IMR-90 (cell line): ENCODE measurements at regions not wholly inside any gene's neighbourhood (a gene's known extent, or its start where the extent isn't known, plus 50 kb on each side); places are given as distances from the start of the nearest gene placed in this dataset.

Experiments
- ATAC-seq: fragments of 200-7000 bp; cut with Tn5 transposase; 2 replicates; pipeline ENCODE4 v1.9.1; 2020; ENCODE audit warnings: low read depth, mild to moderate bottlenecking, moderate library complexity
- BruUV-seq: library from RNA; stranded (reverse); fragments of 400-500 nt; replicated peaks from 2 replicates; lab custom pipeline; 2021; lab: Mats Ljungman, UMichigan
- CTCF ChIA-PET: fragments of 300-600 bp; formaldehyde crosslinking; extraction: SDS; loops from one replicate; lab custom pipeline; 2021; ENCODE audit warnings: antibody characterized with exemption; lab: Yijun Ruan, JAX
- POLR2A ChIA-PET: fragments of 300-600 bp; sonication (Branson Sonifier 250); formaldehyde crosslinking; loops from one replicate; lab custom pipeline; 2022; ENCODE audit warnings: antibody characterized with exemption; ENCODE audit not compliant: unreplicated experiment; lab: Charles Lee
- DNase-seq: peaks from one replicate; pipeline ENCODE4 v3.0.0; 2013
- H2AFZ ChIP-seq: replicated peaks from 2 replicates; pipeline ENCODE3; 2013; ENCODE audit warnings: low read length, mild to moderate bottlenecking; ENCODE audit not compliant: poor library complexity
- H2AK5ac ChIP-seq: 2 replicates; pipeline ENCODE4 v1.6.1; 2013; ENCODE audit warnings: low read depth, low read length, inconsistent platforms
- H2AK9ac ChIP-seq: replicated peaks from 2 replicates; pipeline ENCODE3; 2013; ENCODE audit warnings: mild to moderate bottlenecking, low read depth, low read length, moderate library complexity; ENCODE audit not compliant: poor library complexity
- H2BK120ac ChIP-seq: 2 replicates; pipeline ENCODE4 v1.6.1; 2013; ENCODE audit warnings: low read depth, low read length, inconsistent platforms
- H2BK15ac ChIP-seq: 3 replicates; pipeline ENCODE4 v1.6.1; 2013; ENCODE audit warnings: low read depth, low read length, inconsistent platforms
- H2BK20ac ChIP-seq: 2 replicates; pipeline ENCODE4 v1.6.1; 2013; ENCODE audit warnings: low read depth, mild to moderate bottlenecking, inconsistent platforms, low read length, moderate library complexity
- H2BK5ac ChIP-seq: 2 replicates; pipeline ENCODE4 v1.6.1; 2013; ENCODE audit warnings: mild to moderate bottlenecking, low read depth, low read length, inconsistent platforms; ENCODE audit not compliant: poor library complexity, severe bottlenecking
- H3K14ac ChIP-seq: replicated peaks from 2 replicates; pipeline ENCODE4 v1.6.1; 2013; ENCODE audit warnings: low read depth, low read length, inconsistent platforms
- H3K18ac ChIP-seq: 2 replicates; pipeline ENCODE4 v1.6.1; 2013; ENCODE audit warnings: low read depth, low read length, control low read depth
- H3K23ac ChIP-seq: 2 replicates; pipeline ENCODE4 v1.6.1; 2013; ENCODE audit warnings: low read depth, low read length, inconsistent platforms
- H3K27ac ChIP-seq: 2 replicates; pipeline ENCODE4 v1.5.1; 2013; ENCODE audit warnings: mild to moderate bottlenecking, control low read depth, low read length; ENCODE audit not compliant: insufficient read depth
- H3K27me3 ChIP-seq: 2 replicates; pipeline ENCODE4 v1.6.1; 2013; ENCODE audit warnings: low read length; ENCODE audit not compliant: control insufficient read depth, insufficient read depth
- H3K36me3 ChIP-seq: 2 replicates; pipeline ENCODE4 v1.6.1; 2013; ENCODE audit warnings: low read length, mixed read lengths; ENCODE audit not compliant: control insufficient read depth, insufficient read depth
- H3K4ac ChIP-seq: 2 replicates; pipeline ENCODE4 v1.6.1; 2013; ENCODE audit warnings: low read depth, low read length, inconsistent platforms
- H3K4me1 ChIP-seq: 2 replicates; pipeline ENCODE4 v1.6.1; 2013; ENCODE audit warnings: low read length, mixed read lengths; ENCODE audit not compliant: control insufficient read depth, insufficient read depth
- H3K4me2 ChIP-seq: 2 replicates; pipeline ENCODE4 v1.6.1; 2013; ENCODE audit warnings: low read depth, mild to moderate bottlenecking, control low read depth, low read length, moderate library complexity
- H3K4me3 ChIP-seq: 2 replicates; pipeline ENCODE4 v1.5.1; 2013; ENCODE audit warnings: low read depth, mild to moderate bottlenecking, control low read depth, low read length, moderate library complexity; ENCODE audit not compliant: insufficient read depth
- H3K56ac ChIP-seq: 2 replicates; pipeline ENCODE4 v1.6.1; 2013; ENCODE audit warnings: low read length, inconsistent platforms; ENCODE audit not compliant: insufficient read depth; ENCODE audit errors: extremely low read depth
- H3K79me1 ChIP-seq, 2 experiments: 2 replicates each; pipeline ENCODE4 v1.6.1; 2013; ENCODE audit warnings: low read length in 2 of 2, inconsistent platforms in 1 of 2, low read depth in 1 of 2
- H3K9ac ChIP-seq: 2 replicates; pipeline ENCODE4 v1.6.1; 2013; ENCODE audit warnings: low read depth, low read length, control low read depth
- H3K9me1 ChIP-seq: 2 replicates; pipeline ENCODE4 v1.6.1; 2013; ENCODE audit warnings: low read length, inconsistent platforms; ENCODE audit not compliant: insufficient read depth
- H3K9me3 ChIP-seq: 2 replicates; pipeline ENCODE4 v1.6.1; 2013; ENCODE audit warnings: low read length; ENCODE audit not compliant: control insufficient read depth, insufficient read depth
- H4K20me1 ChIP-seq: 2 replicates; pipeline ENCODE4 v1.6.1; 2013; ENCODE audit warnings: low read length, inconsistent platforms; ENCODE audit not compliant: insufficient read depth
- H4K5ac ChIP-seq: 2 replicates; pipeline ENCODE4 v1.6.1; 2013; ENCODE audit warnings: mild to moderate bottlenecking, low read depth, low read length, control low read depth
- H4K8ac ChIP-seq, 2 experiments: 2 replicates each; pipeline ENCODE4 v1.6.1; 2013; ENCODE audit warnings: low read depth in 2 of 2, low read length in 2 of 2, control low read depth in 1 of 2, inconsistent platforms in 1 of 2
- H4K91ac ChIP-seq: 2 replicates; pipeline ENCODE4 v1.6.1; 2013; ENCODE audit warnings: low read depth, low read length, inconsistent platforms; ENCODE audit not compliant: insufficient read depth
- BHLHE40 ChIP-seq: fragments of 150-350 bp; IDR thresholded peaks from 2 replicates; pipeline ENCODE4 v1.6.1; 2016; ENCODE audit warnings: mild to moderate bottlenecking, low read depth, low read length
- MAZ ChIP-seq: IDR thresholded peaks from 2 replicates; pipeline ENCODE4 v1.6.1; 2012; ENCODE audit warnings: low read depth, mild to moderate bottlenecking, low read length, improper control_type of control experiment, moderate library complexity, borderline replicate concordance
- MXI1 ChIP-seq: IDR thresholded peaks from 2 replicates; pipeline ENCODE4 v1.6.1; 2012; ENCODE audit warnings: low read depth, mild to moderate bottlenecking, low read length, moderate library complexity, borderline replicate concordance
- NFE2L2 ChIP-seq: fragments of 150-350 bp; IDR thresholded peaks from 2 replicates; pipeline ENCODE4 v1.6.1; 2016; ENCODE audit warnings: low read depth, mild to moderate bottlenecking, low read length
- POLR2A ChIP-seq: IDR thresholded peaks from 2 replicates; pipeline ENCODE4 v1.6.1; 2012; ENCODE audit warnings: mild to moderate bottlenecking, low read depth, low read length
- WGBS, 2 experiments: methylation state at CpG; one replicate each; pipeline versions ENCODE4 v1.1.5 to v1.1.7; 2013; ENCODE audit warnings: missing lambda C conversion rate in 2 of 2; ENCODE audit not compliant: insufficient read length in 1 of 2; ENCODE audit errors: extremely low coverage in 2 of 2; 5-methylcytosine and 5-hydroxymethylcytosine counted together
- dilution Hi-C: fragments of 300-500 bp; cut with HindIII; formaldehyde crosslinking; loops from one replicate; pipeline ENCODE4 v1.14.3; 2018; ENCODE audit warnings: low sequenced_read_pairs; ENCODE audit not compliant: unreplicated experiment
- in situ Hi-C: fragments of 300-500 bp; cut with MboI; formaldehyde crosslinking; loops from 3 replicates; pipeline ENCODE4 v1.14.3; 2019; ENCODE audit warnings: low sequenced_read_pairs, inconsistent platforms, mixed read lengths
- intact Hi-C: fragments of 100-400 bp; cut with micrococcal nuclease; formaldehyde crosslinking; loops from 2 replicates; pipeline ENCODE4 v1.10.0; 2022
- TF ChIP-seq, protein P1 (sequence below): fragments of 150-350 bp; IDR thresholded peaks from 2 replicates; pipeline ENCODE4 v1.6.1; 2016; ENCODE audit warnings: low read depth, mild to moderate bottlenecking, low read length, moderate library complexity, borderline replicate concordance

DNA sequence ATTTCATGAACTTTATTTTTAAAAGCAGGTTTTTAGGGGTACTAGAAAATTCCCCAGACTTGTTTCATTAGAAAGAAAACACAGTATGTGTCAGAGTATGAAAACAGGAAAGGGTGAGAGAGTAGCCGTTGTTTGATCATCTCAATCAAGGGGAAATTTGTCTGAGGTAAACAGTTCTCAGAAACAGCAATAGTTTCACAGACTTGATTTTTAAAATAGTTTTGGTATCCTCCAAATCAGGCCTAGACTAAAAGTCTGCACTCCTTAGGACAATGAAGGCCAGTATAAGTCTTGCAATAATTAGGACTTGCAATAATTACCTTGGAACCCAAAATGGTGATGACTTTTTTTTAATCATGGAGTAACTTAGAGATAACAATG lies 176.6 kb upstream of the TAB2 start:
- ChIA-PET POLR2A (no interaction called here), CTCF (no interaction called here)
- no CpG with 5 or more reads among the region's 1 CpG for WGBS, 2 experiments
- Histone ChIP-seq H3K9ac (no peak overlapping the region), H2AK9ac (no peak overlapping the region), H3K23ac (no peak overlapping the region), H3K18ac (no peak overlapping the region), H4K91ac (no peak overlapping the region), H3K4me2 (no peak overlapping the region), H3K9me1 (no peaks in the 10 kb centered on the region), H4K8ac (no peak overlapping the region), H2BK15ac (no peak overlapping the region), H3K14ac (no peak overlapping the region), H2BK120ac (no peak overlapping the region), H2BK20ac (no peak overlapping the region), H4K20me1 (no peaks in the 10 kb centered on the region), H2BK5ac (no peak overlapping the region), H3K27ac (no peak overlapping the region), H3K4ac (no peak overlapping the region), H3K4me3 (no peak overlapping the region), H3K27me3 (peaks cover 1% of the 10 kb centered on the region; the same call in 1 of the 2 replicates), H3K9me3 (peaks cover 2% of the 10 kb centered on the region; the same call in 1 of the 2 replicates), H2AFZ (no peak overlapping the region), H3K56ac (no peak overlapping the region), H3K36me3 (no peaks in the 10 kb centered on the region), H4K5ac (no peak overlapping the region), H2AK5ac (no peak overlapping the region), H3K4me1 (no peaks in the 10 kb centered on the region), H3K79me1 (no peaks in the 10 kb centered on the region)
- in situ Hi-C loops (no loop called here), dilution Hi-C loops (no loop called here), intact Hi-C loops (no loop called here)
- BruUV-seq, result no TSS peak
- DNase-seq (no peak), ATAC-seq (no peak)
- no peak for TF ChIP-seq BHLHE40
- TF ChIP-seq MXI1, result no peak
- no peak for TF ChIP-seq POLR2A
- no peak for TF ChIP-seq NFE2L2
- TF ChIP-seq MAZ, result no peak
- TF ChIP-seq, protein P1, sequence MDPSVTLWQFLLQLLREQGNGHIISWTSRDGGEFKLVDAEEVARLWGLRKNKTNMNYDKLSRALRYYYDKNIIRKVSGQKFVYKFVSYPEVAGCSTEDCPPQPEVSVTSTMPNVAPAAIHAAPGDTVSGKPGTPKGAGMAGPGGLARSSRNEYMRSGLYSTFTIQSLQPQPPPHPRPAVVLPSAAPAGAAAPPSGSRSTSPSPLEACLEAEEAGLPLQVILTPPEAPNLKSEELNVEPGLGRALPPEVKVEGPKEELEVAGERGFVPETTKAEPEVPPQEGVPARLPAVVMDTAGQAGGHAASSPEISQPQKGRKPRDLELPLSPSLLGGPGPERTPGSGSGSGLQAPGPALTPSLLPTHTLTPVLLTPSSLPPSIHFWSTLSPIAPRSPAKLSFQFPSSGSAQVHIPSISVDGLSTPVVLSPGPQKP, result no peak
